ENCODE measurements at regions not wholly inside any gene's neighbourhood (a gene's known extent, or its start where the extent isn't known, plus 50 kb on each side); places are given as distances from the start of the nearest gene placed in this dataset.

DNA sequence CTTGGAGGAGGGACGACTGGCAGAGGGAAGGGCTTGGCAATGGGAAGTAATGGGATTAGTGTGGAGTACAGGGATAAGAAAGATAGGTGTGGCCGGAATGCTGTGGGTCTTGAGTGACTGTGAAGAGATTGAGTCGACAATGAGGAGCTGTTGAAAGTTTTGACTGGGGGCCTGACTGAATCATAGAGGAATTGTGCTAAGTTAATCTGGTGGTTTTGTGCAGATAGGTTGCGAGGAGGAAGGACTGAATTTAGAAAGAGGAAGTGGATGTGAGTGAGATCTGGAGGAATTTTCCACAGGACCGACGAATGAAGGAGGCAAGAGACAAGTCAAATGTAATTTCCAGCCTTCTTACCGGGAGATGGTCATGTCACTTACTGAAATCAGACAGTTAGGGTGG, 143.9 kb upstream of the RALGAPA2 start:
- no peak for TF ChIP-seq POLR2AphosphoS5 (IDR thresholded peaks at IDR 0.05)
- TF ChIP-seq, protein P1, sequence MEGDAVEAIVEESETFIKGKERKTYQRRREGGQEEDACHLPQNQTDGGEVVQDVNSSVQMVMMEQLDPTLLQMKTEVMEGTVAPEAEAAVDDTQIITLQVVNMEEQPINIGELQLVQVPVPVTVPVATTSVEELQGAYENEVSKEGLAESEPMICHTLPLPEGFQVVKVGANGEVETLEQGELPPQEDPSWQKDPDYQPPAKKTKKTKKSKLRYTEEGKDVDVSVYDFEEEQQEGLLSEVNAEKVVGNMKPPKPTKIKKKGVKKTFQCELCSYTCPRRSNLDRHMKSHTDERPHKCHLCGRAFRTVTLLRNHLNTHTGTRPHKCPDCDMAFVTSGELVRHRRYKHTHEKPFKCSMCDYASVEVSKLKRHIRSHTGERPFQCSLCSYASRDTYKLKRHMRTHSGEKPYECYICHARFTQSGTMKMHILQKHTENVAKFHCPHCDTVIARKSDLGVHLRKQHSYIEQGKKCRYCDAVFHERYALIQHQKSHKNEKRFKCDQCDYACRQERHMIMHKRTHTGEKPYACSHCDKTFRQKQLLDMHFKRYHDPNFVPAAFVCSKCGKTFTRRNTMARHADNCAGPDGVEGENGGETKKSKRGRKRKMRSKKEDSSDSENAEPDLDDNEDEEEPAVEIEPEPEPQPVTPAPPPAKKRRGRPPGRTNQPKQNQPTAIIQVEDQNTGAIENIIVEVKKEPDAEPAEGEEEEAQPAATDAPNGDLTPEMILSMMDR (IDR thresholded peaks at IDR 0.05) = no peak
- TF ChIP-seq POLR2A (IDR thresholded peaks at IDR 0.05) = no peak
- H3K27me3 ChIP-seq = peaks cover 0 to 6% of the 10 kb centered on the region in 2 donors
- intact Hi-C loops (cut with DNase I; ENCODE audit: low total_unique reads) = no loop called here

DNA sequence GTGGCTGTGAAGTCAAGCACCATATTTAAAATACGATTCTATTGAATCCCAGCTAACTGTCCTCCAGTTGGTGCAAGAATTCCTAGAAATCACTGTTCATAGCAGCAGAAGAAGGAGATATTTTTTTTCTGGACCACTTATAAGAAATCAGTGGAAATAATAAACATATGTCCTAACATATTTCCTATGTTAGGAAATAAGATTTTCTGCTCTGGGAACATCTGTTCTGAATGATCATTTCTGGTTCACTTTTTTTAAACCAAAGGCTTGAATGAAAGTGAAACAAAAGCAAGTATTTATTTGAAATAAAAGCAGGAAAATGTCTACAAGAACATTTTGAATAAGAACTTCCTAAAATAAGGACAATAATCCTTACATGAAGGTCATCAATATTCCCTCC, 138.9 kb upstream of the RALGAPA2 start:
- no peak overlapping the region for H3K27ac ChIP-seq
- no peaks in the 10 kb centered on the region for H3K4me1 ChIP-seq
- DNase-seq (ENCODE audit: low spot score in 2 of 2) = no peak
- H3K9me3 ChIP-seq = no peaks in the 10 kb centered on the region
- H3K27me3 ChIP-seq = no peaks in the 10 kb centered on the region
- TF ChIP-seq POLR2A (IDR thresholded peaks at IDR 0.05) (no peak), POLR2AphosphoS5 (IDR thresholded peaks at IDR 0.05) (no peak)
- TF ChIP-seq, protein P1 (IDR thresholded peaks at IDR 0.05) = no peak
- no peak overlapping the region for H3K4me3 ChIP-seq
- no peaks in the 10 kb centered on the region for H3K36me3 ChIP-seq
- intact Hi-C loops (cut with DNase I; ENCODE audit: low total_unique reads) = loop anchor here (5.0 kb wide), 1 partner anchor 624 kb away; no protein-coding TSS in a partner anchor

More for the DNA sequence above, 143.9 kb upstream of the RALGAPA2 start:
- DNase-seq (ENCODE audit: low spot score in 2 of 2) = no peak
- H3K36me3 ChIP-seq = no peaks in the 10 kb centered on the region
- no peak overlapping the region for H3K4me3 ChIP-seq
- no peak overlapping the region for H3K27ac ChIP-seq
- H3K4me1 ChIP-seq = no peaks in the 10 kb centered on the region
- H3K9me3 ChIP-seq = no peaks in the 10 kb centered on the region

DNA sequence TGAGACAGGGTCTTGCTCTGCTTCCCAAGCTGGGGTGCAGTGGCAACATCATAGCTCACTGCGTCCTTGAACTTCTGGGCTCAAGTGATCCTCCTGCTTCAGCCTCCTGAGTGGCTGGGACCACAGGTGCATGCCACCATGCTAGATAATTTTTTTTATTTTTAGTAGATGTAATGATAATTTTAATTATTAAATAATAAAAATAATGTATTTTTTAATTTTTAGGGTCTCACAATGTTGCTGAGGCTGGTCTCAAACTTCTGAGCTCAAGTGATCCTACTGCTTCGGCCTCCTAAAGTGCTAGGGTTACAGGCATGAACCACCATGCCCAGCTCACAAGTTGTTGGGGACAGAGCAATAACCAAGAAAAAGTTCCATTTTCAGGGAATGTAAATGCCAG, 138.0 kb upstream of the RALGAPA2 start:
- no peak overlapping the region for H3K27ac ChIP-seq
- H3K36me3 ChIP-seq = no peaks in the 10 kb centered on the region
- DNase-seq (ENCODE audit: low spot score in 2 of 2) = no peak
- no peaks in the 10 kb centered on the region for H3K4me1 ChIP-seq
- TF ChIP-seq POLR2AphosphoS5 (IDR thresholded peaks at IDR 0.05) (no peak), POLR2A (IDR thresholded peaks at IDR 0.05) (no peak)
- TF ChIP-seq, protein P1 (IDR thresholded peaks at IDR 0.05) = no peak
- no peaks in the 10 kb centered on the region for H3K9me3 ChIP-seq
- no peaks in the 10 kb centered on the region for H3K27me3 ChIP-seq
- no peak overlapping the region for H3K4me3 ChIP-seq
- intact Hi-C loops (cut with DNase I; ENCODE audit: low total_unique reads) = loop anchor here (5.0 kb wide), 1 partner anchor 623 kb away; no protein-coding TSS in a partner anchor

DNA sequence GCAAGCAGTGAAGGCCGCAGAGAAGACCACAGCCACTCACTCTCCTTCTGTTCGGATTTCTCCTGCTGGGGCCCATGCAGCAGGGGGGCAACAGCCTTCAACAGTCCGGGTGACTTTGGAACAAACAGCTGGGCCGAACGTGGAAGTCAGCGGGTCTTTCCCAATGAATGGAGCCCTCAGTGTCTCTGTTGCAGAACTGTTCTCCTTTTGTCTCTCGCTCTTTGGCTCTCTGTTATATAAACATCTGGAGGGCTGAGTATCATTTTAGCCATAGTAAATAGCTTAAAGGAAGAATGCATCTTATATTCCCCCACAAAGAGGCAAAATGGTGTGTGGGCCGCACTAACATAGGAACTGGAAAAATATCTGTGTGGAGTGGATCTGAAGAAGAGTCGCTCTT, 136.7 kb upstream of the RALGAPA2 start:
- no peak for TF ChIP-seq POLR2A (IDR thresholded peaks at IDR 0.05)
- TF ChIP-seq, protein P1 (IDR thresholded peaks at IDR 0.05) = no peak
- TF ChIP-seq POLR2AphosphoS5 (IDR thresholded peaks at IDR 0.05) = no peak
- no peak overlapping the region for H3K27ac ChIP-seq

DNA sequence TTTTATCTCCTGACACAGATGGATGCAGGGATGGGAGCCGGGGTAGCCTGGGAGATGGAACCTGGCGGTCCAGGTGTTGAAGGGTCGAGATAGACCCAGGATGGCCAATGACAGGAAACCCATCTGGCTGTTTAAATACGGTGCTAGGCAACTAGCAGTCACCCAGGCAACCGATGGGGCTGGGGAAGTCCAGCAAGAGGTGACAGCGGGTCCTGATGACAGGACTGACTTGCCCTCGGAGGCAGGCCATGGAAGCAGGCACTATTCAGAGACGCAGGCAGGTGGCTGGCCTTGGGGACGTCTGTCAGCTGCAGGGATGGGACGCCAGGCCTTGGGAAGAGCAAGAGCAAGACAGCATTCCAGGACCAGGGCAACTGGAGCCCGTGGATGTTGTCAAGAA, 135.4 kb upstream of the RALGAPA2 start:
- no peaks in the 10 kb centered on the region for H3K4me1 ChIP-seq
- intact Hi-C loops (cut with DNase I; ENCODE audit: low total_unique reads) = no loop called here
- H3K9me3 ChIP-seq = no peaks in the 10 kb centered on the region
- no peaks in the 10 kb centered on the region for H3K36me3 ChIP-seq
- TF ChIP-seq POLR2AphosphoS5 (IDR thresholded peaks at IDR 0.05) (no peak), POLR2A (IDR thresholded peaks at IDR 0.05) (no peak)
- TF ChIP-seq, protein P1 (IDR thresholded peaks at IDR 0.05) = no peak
- no peak overlapping the region for H3K4me3 ChIP-seq
- DNase-seq (ENCODE audit: low spot score in 2 of 2) = no peak
- H3K27ac ChIP-seq = no peak overlapping the region
- H3K27me3 ChIP-seq = no peaks in the 10 kb centered on the region

More for the DNA sequence above, 136.7 kb upstream of the RALGAPA2 start:
- Histone ChIP-seq H3K4me1 (no peaks in the 10 kb centered on the region), H3K4me3 (no peak overlapping the region), H3K9me3 (no peaks in the 10 kb centered on the region), H3K36me3 (no peaks in the 10 kb centered on the region), H3K27me3 (no peaks in the 10 kb centered on the region)
- DNase-seq (ENCODE audit: low spot score in 2 of 2) = no peak
- intact Hi-C loops (cut with DNase I; ENCODE audit: low total_unique reads) = no loop called here

Measured in breast epithelium (tissue), 4 donors.